GM21528 (cell line): ENCODE measurements at regions not wholly inside any gene's neighbourhood (a gene's known extent, or its start where the extent isn't known, plus 50 kb on each side); places are given as distances from the start of the nearest gene placed in this dataset.
"Not testable (repeated sequence)": the region's sequence is repeated elsewhere in the genome, so short reads cannot be mapped to it uniquely, and the experiment has no call there.

Experiments
- ATAC-seq: cut with Tn5 transposase; IDR thresholded peaks from one replicate; pipeline ENCODE4 v1.9.1; 2021; ENCODE audit warnings: mild to moderate bottlenecking, moderate library complexity; ENCODE audit not compliant: unreplicated experiment, low FRiP score

GRCh38 chr17:70368011-70368410 is 198.7 kb downstream of the KCNJ2 start:
- ATAC-seq, result no peak

GRCh38 chr17:70369391-70369790 is 200.1 kb downstream of the KCNJ2 start:
- no peak for ATAC-seq

GRCh38 chr17:70370816-70371215 is 201.5 kb downstream of the KCNJ2 start:
- ATAC-seq, result no peak

- ATAC-seq, result no peak
Measured at GRCh38 chr17:70373369-70373768, 204.0 kb downstream of the KCNJ2 start.

GRCh38 chr17:70374496-70374895 is 205.2 kb downstream of the KCNJ2 start:
- no peak for ATAC-seq

GRCh38 chr17:70375406-70375805 is 206.1 kb downstream of the KCNJ2 start:
- no peak for ATAC-seq

GRCh38 chr17:70375813-70376770 is 206.8 kb downstream of the KCNJ2 start:
- no peak for ATAC-seq

GRCh38 chr17:70377654-70378053 is 208.3 kb downstream of the KCNJ2 start:
- no peak for ATAC-seq

GRCh38 chr17:70378076-70378475 is 208.7 kb downstream of the KCNJ2 start:
- ATAC-seq, result no peak

- ATAC-seq, result no peak
Measured at GRCh38 chr17:70379945-70380344, 210.6 kb downstream of the KCNJ2 start.

- not testable (repeated sequence) for ATAC-seq
Measured at GRCh38 chr17:70381916-70382315, 212.6 kb downstream of the KCNJ2 start.

- ATAC-seq, result no peak
Measured at GRCh38 chr17:70388326-70388725, 219.0 kb downstream of the KCNJ2 start.

- ATAC-seq, result not testable (repeated sequence)
Measured at GRCh38 chr17:70389232-70389757, 220.0 kb downstream of the KCNJ2 start.

- no peak for ATAC-seq
Measured at GRCh38 chr17:70390049-70390448, 220.7 kb downstream of the KCNJ2 start.

- no peak for ATAC-seq
Measured at GRCh38 chr17:70394473-70395232, 225.3 kb downstream of the KCNJ2 start.

GRCh38 chr17:70405492-70406220 is 236.3 kb downstream of the KCNJ2 start:
- ATAC-seq, result no peak

GRCh38 chr17:70407506-70407905 is 238.2 kb downstream of the KCNJ2 start:
- no peak for ATAC-seq

GRCh38 chr17:70408768-70409167 is 239.4 kb downstream of the KCNJ2 start:
- no peak for ATAC-seq

GRCh38 chr17:70414300-70414699 is 245.0 kb downstream of the KCNJ2 start:
- ATAC-seq, result no peak

- no peak for ATAC-seq
Measured at GRCh38 chr17:70420861-70421445, 251.6 kb downstream of the KCNJ2 start.
